HG02938 (cell line): ENCODE measurements at regions not wholly inside any gene's neighbourhood (a gene's known extent, or its start where the extent isn't known, plus 50 kb on each side); places are given as distances from the start of the nearest gene placed in this dataset.
"Not testable (repeated sequence)": the region's sequence is repeated elsewhere in the genome, so short reads cannot be mapped to it uniquely, and the experiment has no call there.

ENCODE experiments used
- ATAC-seq: cut with Tn5 transposase; IDR thresholded peaks from one replicate; pipeline ENCODE4 v1.9.1; 2021; ENCODE audit warnings: mild to moderate bottlenecking, moderate library complexity; ENCODE audit not compliant: unreplicated experiment

DNA sequence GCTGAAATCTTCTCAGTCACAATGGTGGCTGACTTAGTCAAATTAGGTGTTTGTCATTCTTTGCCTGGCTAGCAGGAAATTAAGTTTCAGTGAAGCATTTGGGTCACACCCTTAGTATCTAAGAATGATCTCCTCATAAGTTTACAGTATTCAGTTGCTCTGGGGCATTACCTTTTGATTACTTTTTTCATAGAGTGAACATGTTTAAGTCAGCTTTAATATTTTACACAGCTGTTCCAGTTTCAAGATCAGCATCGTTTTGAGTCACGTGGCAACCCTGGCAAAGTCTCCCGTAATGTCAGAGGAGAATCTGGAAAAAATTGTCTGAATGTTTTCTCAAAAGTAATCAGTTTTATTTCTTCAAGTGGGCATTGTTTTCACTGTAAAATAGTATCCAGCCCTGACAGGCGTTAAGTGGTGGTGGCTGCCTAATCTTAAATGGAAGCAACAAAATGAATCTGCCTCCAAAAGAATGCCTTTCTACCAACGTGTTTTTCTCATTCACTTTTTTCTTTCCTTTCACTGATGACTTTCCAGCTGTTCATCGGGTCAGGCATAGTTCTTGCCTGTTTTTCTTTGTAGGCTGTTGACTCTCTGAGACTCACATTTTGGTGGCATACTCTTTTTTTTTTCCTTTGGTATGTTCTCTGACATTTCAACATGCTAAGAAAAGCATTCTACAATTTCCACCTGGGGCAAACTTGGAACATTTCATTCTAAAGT, 319.6 kb upstream of the TCF4 start:
- ATAC-seq = no peak

DNA sequence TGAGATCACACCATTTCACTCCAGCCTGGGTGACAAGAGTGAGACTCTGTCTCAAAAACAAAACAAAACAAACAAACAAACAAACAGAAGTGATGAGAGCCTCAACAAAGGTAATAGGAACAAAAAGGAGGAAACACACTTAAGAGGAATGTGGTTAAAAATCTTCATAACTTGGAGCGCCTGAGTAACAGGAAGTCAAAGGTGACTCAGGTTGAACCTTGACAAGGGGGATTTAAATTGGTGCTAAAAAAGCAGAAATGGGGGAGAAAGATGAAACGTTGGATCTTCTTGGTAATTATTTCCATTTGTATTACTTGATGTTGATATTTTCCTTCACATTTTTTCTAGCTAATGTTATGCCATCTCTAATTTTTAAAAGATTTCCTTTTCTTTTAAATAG, 318.5 kb upstream of the TCF4 start:
- ATAC-seq = no peak

GRCh38 chr18:55903911-55904310, 315.9 kb upstream of the TCF4 start:
- no peak for ATAC-seq

GRCh38 chr18:55900380-55900779, 312.4 kb upstream of the TCF4 start:
- no peak for ATAC-seq

GRCh38 chr18:55897091-55897689, 309.2 kb upstream of the TCF4 start:
- ATAC-seq = no peak

- ATAC-seq = no peak
Observed at GRCh38 chr18:55893948-55894347, 306.0 kb upstream of the TCF4 start.

DNA sequence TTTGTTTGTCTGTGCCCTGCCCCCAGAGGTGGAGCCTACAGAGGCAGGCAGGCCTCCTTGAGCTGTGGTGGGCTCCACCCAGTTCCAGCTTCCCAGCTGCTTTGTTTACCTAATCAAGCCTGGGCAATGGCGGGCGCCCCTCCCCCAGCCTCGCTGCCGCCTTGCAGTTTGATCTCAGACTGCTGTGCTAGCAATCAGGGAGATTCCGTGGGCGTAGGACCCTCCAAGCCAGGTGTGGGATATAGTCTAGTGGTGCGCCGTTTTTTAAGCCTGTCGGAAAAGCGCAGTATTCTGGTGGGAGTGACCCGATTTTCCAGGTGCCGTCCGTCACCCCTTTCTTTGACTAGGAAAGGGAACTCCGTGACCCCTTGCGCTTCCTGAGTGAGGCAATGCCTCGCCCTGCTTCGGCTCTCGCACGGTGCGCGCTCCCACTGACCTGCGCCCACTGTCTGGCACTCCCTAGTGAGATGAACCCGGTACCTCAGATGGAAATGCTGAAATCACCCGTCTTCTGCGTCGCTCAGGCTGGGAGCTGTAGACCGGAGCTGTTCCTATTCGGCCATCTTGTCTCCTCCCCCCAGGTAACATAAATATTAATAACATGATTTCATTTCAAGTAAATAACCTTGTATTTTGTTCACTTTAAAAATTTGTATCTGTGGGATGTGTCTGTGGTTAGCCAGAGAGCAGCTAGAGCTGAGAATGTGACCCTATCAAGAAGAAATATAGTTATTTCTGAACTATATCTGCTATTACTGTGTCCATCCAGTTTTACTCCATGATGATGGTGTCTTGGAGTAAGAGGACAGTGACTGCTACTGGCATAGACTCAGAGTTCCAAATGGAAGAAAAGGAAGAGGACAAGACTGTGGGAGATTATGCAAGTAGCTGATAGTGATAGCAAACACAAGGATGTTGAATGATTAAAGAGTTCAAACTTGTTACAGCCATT, 305.1 kb upstream of the TCF4 start:
- not testable (repeated sequence) for ATAC-seq

- no peak for ATAC-seq
Observed at GRCh38 chr18:55886886-55887285, 298.9 kb upstream of the TCF4 start.

DNA sequence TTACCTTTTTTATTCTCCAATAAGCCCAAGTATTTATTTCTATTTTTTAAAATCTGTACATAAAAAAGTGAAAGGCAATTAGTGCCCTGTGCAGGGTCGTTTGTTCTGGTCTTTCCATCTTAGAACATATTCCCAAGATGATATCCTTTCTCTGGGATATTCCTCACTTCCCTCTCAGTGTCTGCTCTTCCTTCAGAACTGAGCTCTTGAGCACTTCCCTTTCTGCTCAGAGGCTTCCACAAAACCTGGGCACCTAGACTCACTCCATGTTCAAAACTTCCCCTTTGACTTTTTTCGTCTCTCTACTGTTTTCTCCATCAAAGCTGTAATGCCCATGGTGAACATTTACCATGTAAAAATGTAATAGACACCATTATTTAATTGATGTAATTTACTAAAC, 296.5 kb upstream of the TCF4 start:
- no peak for ATAC-seq

DNA sequence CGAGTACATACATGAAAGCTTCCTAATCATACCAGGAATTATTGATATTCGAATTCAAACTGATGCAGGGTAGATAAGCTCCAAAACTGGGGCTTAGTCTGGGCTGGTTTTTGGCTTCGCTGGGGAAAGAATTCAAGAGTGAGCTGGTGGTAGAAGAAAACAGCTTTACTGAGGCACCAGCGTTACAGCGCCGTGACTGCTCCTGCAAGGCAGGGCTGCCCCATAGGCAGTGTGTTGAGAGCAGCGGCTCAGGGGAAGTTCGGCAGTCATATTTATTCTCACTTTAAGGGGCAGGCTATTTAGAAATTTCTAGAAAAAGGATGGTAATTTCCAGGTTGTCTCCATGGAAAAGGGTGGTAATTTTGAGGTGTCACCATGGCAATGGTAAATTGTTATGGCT, 292.6 kb upstream of the TCF4 start:
- no peak for ATAC-seq

- ATAC-seq = no peak
Observed at GRCh38 chr18:55879331-55879730, 291.3 kb upstream of the TCF4 start.

GRCh38 chr18:55878224-55878623, 290.2 kb upstream of the TCF4 start:
- peak; percentile 56 for ATAC-seq

DNA sequence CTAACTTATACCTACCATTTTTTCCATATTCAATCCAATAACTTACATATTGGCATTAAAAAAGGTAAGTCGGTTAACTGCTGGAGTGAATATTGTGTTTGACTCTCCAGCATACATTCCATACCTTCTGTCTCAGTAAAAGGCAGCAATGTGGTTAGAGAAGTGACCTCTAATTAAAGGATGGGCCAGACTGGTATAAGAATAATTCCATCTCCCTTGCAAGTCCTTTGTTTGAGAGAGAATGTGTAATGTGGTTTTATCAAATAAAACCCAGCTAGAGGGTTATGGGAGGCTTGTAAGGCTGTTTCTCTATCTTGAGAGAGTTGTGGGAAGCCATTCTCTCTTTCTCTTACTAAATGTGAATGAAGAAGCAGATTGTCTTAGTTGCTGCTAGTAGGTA, 289.3 kb upstream of the TCF4 start:
- ATAC-seq = no peak

DNA sequence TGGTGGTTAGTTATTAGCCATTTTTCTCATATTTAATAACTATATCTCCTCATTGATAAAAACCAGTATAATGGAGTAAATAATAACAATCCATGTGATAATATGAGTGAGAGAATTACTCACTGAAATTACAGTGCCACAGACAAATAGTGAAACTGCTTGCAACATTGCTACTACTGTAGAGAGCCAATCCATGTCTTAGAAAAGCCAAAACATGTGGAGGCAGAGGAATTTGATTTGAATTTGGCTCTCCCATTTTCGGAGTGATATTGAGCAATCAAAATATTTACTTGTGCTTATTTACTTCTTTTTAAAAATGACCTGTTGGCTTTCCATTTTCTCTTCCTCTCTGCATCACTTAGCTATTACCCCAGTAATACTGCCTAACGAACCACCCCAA, 288.3 kb upstream of the TCF4 start:
- no peak for ATAC-seq

- ATAC-seq = no peak
Observed at GRCh38 chr18:55875371-55875901, 287.4 kb upstream of the TCF4 start.

GRCh38 chr18:55869556-55870501, 281.8 kb upstream of the TCF4 start:
- ATAC-seq = no peak

GRCh38 chr18:55868909-55869308, 280.9 kb upstream of the TCF4 start:
- no peak for ATAC-seq

DNA sequence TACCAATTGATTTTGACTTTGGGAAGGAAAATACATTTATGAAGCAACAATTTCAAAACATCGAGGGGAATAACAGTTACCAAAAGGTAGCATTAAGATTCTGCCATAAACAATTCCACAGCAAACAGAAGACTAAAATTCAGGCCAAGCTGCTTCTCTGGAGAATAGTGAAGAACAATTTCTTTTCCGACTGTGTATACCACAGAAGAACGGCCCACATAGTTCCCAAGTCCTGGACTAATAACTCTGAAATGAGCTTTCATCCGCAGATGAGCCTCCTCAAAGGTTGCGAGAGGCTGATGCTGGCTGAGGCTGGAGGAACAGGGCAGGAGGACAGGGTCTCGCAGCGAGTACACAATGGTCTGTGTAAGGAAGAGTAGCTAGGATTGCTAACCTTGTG, 278.9 kb upstream of the TCF4 start:
- no peak for ATAC-seq

GRCh38 chr18:55866006-55866405, 278.0 kb upstream of the TCF4 start:
- ATAC-seq = no peak

DNA sequence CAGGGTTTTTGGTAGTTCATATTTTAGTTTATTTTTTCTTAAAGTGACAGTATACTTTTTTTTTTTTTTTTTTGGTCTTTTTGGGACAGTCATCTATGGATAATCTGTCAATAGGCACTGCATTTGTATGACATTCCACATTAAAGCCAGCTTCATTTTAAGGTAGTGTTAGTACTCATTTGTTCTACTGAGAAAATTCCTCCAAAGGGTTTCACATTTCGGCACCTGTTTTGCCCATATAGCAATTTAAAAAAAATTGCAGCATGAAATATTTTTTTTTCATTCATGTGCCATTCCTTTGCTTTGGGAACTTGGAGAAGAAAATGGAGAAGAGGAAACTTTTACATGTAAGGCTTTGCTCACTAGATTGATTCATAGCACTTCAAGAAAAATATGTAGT, 276.3 kb upstream of the TCF4 start:
- no peak for ATAC-seq
